ENCODE measurements at regions not wholly inside any gene's neighbourhood (a gene's known extent, or its start where the extent isn't known, plus 50 kb on each side); places are given as distances from the start of the nearest gene placed in this dataset.
A peak's percentile ranks its signal among the peaks of the same experiment; 100 is the strongest.

DNA sequence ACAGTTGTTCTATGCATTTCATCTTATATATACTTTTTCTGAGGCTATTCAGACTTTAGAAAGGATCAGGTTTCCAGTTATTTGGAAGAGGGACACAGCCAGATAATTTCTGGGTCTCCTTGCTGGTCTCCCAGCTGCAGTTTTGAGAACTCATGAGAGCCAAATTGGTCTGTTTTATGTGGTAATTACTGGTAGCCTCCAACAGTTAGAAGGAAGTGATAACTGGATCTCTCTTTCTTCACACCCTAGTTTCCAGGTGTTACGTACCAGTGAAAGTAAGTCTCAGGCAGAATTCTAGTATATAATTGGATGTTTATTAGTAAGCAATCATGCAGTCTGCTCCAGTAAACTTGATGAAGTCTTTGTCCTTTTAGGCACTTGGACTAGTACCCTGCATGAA, 63.2 kb upstream of the RPS23 start (continued):
- TF ChIP-seq, protein P1, sequence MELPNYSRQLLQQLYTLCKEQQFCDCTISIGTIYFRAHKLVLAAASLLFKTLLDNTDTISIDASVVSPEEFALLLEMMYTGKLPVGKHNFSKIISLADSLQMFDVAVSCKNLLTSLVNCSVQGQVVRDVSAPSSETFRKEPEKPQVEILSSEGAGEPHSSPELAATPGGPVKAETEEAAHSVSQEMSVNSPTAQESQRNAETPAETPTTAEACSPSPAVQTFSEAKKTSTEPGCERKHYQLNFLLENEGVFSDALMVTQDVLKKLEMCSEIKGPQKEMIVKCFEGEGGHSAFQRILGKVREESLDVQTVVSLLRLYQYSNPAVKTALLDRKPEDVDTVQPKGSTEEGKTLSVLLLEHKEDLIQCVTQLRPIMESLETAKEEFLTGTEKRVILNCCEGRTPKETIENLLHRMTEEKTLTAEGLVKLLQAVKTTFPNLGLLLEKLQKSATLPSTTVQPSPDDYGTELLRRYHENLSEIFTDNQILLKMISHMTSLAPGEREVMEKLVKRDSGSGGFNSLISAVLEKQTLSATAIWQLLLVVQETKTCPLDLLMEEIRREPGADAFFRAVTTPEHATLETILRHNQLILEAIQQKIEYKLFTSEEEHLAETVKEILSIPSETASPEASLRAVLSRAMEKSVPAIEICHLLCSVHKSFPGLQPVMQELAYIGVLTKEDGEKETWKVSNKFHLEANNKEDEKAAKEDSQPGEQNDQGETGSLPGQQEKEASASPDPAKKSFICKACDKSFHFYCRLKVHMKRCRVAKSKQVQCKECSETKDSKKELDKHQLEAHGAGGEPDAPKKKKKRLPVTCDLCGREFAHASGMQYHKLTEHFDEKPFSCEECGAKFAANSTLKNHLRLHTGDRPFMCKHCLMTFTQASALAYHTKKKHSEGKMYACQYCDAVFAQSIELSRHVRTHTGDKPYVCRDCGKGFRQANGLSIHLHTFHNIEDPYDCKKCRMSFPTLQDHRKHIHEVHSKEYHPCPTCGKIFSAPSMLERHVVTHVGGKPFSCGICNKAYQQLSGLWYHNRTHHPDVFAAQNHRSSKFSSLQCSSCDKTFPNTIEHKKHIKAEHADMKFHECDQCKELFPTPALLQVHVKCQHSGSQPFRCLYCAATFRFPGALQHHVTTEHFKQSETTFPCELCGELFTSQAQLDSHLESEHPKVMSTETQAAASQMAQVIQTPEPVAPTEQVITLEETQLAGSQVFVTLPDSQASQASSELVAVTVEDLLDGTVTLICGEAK (IDR thresholded peaks at IDR 0.05; ENCODE audit: borderline replicate concordance), result no peak
- TF ChIP-seq, protein P2, sequence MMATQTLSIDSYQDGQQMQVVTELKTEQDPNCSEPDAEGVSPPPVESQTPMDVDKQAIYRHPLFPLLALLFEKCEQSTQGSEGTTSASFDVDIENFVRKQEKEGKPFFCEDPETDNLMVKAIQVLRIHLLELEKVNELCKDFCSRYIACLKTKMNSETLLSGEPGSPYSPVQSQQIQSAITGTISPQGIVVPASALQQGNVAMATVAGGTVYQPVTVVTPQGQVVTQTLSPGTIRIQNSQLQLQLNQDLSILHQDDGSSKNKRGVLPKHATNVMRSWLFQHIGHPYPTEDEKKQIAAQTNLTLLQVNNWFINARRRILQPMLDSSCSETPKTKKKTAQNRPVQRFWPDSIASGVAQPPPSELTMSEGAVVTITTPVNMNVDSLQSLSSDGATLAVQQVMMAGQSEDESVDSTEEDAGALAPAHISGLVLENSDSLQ (IDR thresholded peaks at IDR 0.05), result no peak
- TF ChIP-seq FOXM1 (IDR thresholded peaks at IDR 0.05; ENCODE audit: low read depth, low read length), result no peak
- TF ChIP-seq BACH1 (IDR thresholded peaks at IDR 0.05; ENCODE audit: borderline replicate concordance), result no peak

DNA sequence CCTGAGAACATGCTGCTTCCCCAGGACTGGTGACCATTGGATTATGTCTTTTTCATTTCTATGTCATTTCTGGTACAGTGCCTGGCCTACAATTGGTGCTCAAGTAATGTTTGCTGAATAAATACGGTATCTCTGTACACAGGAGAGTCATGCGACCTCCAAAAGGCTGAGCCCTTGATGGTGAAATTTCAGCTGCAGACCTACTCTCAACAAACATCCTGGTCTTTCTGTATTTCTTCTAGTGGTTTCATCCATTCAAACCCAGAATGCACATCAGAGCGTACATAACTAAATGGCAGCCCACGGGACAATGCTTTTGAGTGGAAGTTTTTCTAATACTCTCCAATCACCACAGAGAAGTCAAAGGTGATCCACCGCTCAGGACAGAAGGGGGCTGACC, 62.6 kb upstream of the RPS23 start:
- WGBS (ENCODE audit: insufficient coverage, insufficient replicate concordance, low lambda C conversion rate, missing lambda C conversion rate), result 30% methylated on average over 5 of the region's 5 CpGs
- no peak for ATAC-seq
- H3K36me3 ChIP-seq (ENCODE audit: control insufficient read depth in 2 of 2, insufficient read depth in 2 of 2, low read length in 1 of 2), result no peaks in the 10 kb centered on the region
- H3K27ac ChIP-seq (ENCODE audit: control insufficient read depth, insufficient read depth), result no peak overlapping the region
- TF ChIP-seq NR2C2 (IDR thresholded peaks at IDR 0.05; ENCODE audit: borderline replicate concordance, control insufficient read depth, insufficient read length, low read depth) (no peak), ZNF274 (IDR thresholded peaks at IDR 0.05; ENCODE audit: insufficient read depth, insufficient read length) (no peak), SUPT20H (IDR thresholded peaks at IDR 0.05; ENCODE audit: borderline replicate concordance, control insufficient read depth, low read depth, low read length) (no peak), NR2C1 (IDR thresholded peaks at IDR 0.05) (no peak), BHLHE40 (IDR thresholded peaks at IDR 0.05; ENCODE audit: borderline replicate concordance in 1 of 2, low read depth in 2 of 2, low read length in 1 of 2) (no peak), EGR1 (IDR thresholded peaks at IDR 0.05; ENCODE audit: borderline replicate concordance in 1 of 2, low read depth in 2 of 2, low read length in 2 of 2) (no peak), TARDBP (IDR thresholded peaks at IDR 0.05; ENCODE audit: borderline replicate concordance) (no peak)
- TF ChIP-seq, protein P3, sequence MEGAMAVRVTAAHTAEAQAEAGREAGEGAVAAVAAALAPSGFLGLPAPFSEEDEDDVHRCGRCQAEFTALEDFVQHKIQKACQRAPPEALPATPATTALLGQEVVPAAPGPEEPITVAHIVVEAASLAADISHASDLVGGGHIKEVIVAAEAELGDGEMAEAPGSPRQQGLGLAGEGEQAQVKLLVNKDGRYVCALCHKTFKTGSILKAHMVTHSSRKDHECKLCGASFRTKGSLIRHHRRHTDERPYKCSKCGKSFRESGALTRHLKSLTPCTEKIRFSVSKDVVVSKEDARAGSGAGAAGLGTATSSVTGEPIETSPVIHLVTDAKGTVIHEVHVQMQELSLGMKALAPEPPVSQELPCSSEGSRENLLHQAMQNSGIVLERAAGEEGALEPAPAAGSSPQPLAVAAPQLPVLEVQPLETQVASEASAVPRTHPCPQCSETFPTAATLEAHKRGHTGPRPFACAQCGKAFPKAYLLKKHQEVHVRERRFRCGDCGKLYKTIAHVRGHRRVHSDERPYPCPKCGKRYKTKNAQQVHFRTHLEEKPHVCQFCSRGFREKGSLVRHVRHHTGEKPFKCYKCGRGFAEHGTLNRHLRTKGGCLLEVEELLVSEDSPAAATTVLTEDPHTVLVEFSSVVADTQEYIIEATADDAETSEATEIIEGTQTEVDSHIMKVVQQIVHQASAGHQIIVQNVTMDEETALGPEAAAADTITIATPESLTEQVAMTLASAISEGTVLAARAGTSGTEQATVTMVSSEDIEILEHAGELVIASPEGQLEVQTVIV (IDR thresholded peaks at IDR 0.05; ENCODE audit: borderline replicate concordance, partially characterized antibody), result no peak
- no peaks in the 10 kb centered on the region for H3K9me3 ChIP-seq (replicated peaks; ENCODE audit: control insufficient read depth, insufficient read depth, low read length)
- no peak for DNase-seq (ENCODE audit: low read depth, low spot score)
- H3K79me2 ChIP-seq (ENCODE audit: control insufficient read depth, insufficient read depth, low read length), result no peaks in the 10 kb centered on the region
- H3K9ac ChIP-seq (ENCODE audit: control insufficient read depth, insufficient read depth, low read length), result no peak overlapping the region
- BruUV-seq (replicated peaks), result no TSS peak
- no peak overlapping the region for H2AFZ ChIP-seq (ENCODE audit: control insufficient read depth, low read depth, low read length)
- H3K4me3 ChIP-seq, result no peak overlapping the region
- SMC1A ChIA-PET (ENCODE audit: uncharacterized antibody, unreplicated experiment), result no interaction called here
- in situ Hi-C loops (cut with MboI) (no loop called here), intact Hi-C loops (cut with micrococcal nuclease; ENCODE audit: unreplicated experiment) (no loop called here)
- H4K20me1 ChIP-seq (ENCODE audit: control insufficient read depth, insufficient read depth), result no peaks in the 10 kb centered on the region
- POLR2A ChIA-PET, result no interaction called here
- no peak overlapping the region for H3K4me2 ChIP-seq (ENCODE audit: control insufficient read depth, insufficient read depth)
- RAD21 ChIA-PET (ENCODE audit: unreplicated experiment), result no interaction called here
- no peaks in the 10 kb centered on the region for H3K27me3 ChIP-seq (replicated peaks in 1 of 2; ENCODE audit: control insufficient read depth in 2 of 2, insufficient read depth in 2 of 2, low read length in 1 of 2)
- peak; percentile 31 for FAIRE-seq
- no peaks in the 10 kb centered on the region for H3K4me1 ChIP-seq (ENCODE audit: control insufficient read depth, insufficient read depth, low read length)
- CTCF ChIA-PET, result no interaction called here

Data from GM12878 (cell line).